ACHN (cell line): ENCODE measurements at regions not wholly inside any gene's neighbourhood (a gene's known extent, or its start where the extent isn't known, plus 50 kb on each side); places are given as distances from the start of the nearest gene placed in this dataset.

Source experiments
- DNase-seq: peaks from one replicate; pipeline ENCODE4 v3.0.0-alpha.2; 2015
- in situ Hi-C: cut with HindIII; loops from 2 replicates; pipeline ENCODE4 v1.10.0; 2017; ENCODE audit warnings: low sequenced_read_pairs, low pct_ligation_motif_present, low pct_unique_long_range_greater_than_20kb

DNA sequence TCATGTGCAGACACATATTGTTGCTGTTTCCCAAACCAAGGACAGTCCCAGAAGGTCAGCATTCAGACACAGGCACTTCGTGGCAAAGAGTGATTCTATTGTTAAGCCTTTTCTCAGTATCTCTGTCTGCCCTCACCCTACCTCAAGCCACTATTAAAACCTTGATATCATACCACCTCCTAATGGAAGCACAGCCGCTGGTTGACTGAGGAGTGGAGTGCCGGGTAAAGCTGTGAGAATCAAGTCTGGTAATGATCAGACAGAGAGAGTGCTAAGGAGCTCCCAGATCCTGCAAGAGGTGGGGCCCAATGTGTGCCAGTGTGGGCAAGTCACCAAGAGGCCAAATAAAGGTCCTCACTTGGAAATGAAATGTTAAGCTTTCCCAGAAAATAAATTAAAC, 819.5 kb downstream of the BCL11A start:
- no peak for DNase-seq
- in situ Hi-C loops: no loop called here

DNA sequence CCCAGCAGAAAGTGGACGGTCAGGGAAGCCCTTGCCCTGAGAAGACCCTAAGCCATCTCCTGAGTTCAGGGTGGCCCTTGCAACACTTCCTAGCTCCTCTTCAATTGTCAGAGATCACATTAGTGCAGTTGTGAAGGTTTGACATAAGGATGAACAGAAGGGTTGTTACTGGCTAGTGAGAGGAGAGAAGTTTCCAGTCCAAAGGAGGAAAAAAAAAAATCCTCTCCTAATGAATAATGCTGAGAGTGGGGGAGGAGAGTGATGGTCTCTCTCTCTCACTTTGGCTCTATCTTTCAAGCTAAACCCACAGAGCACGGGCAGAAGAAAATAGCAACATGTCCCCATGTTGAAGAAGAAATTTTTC, 819.9 kb downstream of the BCL11A start:
- DNase-seq: no peak
- in situ Hi-C loops: no loop called here

DNA sequence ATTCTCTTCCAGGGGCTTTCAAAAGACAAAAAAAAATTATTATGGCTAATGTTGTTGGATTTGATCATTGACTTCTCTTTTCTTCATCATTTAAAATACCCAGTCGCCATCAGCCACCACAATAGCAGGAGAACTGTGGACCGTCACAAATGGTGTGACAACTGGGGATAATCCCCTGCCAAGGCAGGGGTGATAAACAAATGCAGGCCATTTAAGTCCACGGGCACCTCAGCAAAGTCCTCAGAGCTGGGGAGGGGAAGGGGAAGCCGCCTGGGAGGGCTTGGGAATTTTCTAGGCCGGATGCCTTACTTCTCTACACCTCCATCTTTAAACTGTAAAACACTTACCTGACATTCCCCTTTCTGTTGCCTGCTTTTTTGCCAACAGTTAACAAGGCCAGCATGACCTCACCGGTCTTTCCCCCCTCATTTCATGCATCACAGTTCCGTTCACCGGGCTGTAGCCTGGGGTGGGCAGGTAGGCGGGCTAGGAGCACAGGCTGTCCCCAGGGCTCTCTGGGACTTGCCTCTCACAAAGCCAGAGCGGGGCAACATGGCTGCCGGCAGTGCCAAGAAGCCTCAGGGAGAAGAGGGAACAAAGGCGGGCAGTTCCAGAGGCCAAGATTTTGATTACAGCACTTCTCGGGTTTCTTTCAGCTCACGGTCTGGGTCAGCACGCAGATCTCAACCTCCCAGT, 820.4 kb downstream of the BCL11A start:
- no peak for DNase-seq
- in situ Hi-C loops: no loop called here

DNA sequence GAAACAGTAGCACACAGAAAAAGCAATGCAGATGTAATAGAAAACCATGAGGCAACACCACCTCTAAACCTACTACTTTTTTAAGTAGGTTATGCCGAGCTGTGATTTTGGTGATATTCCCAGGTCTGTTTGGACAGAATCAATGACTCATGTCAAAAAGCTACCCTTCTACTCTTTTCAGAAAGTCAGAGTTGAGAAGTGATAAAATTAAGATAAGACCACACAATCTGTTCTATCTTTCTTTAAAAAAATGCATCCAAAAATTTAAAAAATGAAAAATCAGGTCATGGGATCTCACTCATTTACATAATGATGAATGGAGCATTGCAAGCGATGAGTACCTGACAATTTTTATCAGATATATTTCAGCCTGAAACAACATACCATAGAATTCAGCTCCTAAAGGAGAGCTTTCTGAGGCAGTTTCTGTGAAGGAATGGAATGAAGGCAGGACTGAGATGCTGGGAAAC, 826.3 kb downstream of the BCL11A start:
- in situ Hi-C loops: no loop called here
- no peak for DNase-seq

DNA sequence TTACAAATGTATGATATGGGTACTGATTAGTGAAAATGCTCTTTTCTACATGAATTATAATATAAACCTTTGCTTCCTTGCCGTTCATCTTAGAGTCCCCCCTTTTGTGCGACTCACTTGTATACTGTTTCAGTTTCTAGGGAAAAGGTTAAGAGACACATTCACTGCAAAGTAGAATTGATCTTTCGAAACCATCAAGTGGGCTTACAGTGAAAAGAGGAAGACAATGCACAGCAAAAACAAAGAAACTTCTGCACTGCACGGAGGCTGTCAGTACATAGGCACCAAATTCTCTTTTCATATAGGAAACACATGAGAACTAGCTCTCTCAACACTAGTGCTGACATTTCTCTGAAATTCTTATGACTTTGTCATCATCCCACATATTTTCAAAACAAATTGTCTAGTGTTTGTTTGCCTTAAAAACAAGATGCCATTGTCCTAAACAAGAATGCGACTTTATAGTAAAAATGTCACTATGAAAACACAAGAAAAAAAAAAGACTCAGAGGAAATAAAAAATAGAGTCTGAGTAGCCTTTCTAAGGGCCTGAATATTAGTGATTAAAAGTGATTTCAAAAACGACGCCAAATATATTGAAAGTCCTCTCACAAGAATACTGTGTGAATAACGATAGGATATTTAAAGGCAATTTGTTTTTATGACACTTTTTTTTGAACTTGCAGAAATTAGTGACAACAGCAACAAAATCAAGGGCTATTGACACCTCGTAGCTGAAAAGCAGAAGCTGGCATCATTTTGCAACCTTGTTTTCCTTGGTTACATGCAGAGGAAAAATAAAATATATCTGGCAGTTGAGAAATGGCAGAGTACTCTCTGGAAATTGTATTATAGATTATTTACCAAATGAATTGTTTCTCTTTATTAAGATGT, 827.0 kb downstream of the BCL11A start:
- no peak for DNase-seq

DNA sequence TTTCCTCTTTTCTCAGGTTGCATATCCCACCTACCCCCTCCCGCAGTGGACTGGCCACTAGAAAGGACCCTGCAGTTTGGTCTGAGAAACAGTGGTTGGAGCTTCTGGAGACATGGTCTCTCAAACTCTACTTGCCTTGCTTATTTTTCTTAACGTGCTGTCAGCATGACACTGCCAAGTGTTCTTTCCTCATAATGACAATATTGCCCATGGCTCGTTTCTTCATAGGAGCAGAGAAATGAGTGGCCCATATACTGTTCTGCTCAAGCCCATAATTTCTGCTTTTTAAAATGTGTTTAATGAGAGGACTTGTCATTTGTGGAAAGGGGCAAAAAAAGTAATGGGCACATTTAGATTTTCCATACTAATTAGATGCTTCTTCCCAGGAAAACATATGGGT, 828.7 kb downstream of the BCL11A start:
- no peak for DNase-seq
- in situ Hi-C loops: no loop called here

More for the DNA sequence above, 827.0 kb downstream of the BCL11A start:
- in situ Hi-C loops: no loop called here

DNA sequence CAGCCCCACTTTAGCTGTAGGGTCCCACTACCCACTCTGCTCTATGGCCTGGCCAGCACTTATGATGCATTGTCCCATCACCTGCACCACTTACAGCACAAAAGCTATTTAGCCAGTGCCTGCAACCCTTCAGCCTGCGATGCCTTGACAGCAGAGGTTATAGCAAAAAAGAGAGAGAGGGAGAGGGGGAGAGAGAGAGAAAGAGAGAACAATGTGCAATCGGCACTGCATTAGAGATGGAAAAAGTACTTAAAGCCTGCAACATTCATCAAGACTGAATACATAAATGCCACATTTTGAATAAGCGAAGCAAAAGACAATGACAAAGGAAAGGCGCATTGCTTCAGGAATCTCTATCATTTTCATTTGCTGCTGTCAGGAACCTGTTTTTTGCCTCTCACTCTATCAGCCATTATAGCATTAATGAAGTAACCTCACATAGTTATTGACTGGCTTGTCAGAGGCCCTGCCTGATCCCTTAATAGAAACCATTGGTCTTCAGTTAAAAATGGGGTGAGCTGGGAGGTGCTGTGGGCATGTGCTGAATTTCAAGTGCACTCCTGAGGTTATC, 833.1 kb downstream of the BCL11A start:
- in situ Hi-C loops: no loop called here

DNA sequence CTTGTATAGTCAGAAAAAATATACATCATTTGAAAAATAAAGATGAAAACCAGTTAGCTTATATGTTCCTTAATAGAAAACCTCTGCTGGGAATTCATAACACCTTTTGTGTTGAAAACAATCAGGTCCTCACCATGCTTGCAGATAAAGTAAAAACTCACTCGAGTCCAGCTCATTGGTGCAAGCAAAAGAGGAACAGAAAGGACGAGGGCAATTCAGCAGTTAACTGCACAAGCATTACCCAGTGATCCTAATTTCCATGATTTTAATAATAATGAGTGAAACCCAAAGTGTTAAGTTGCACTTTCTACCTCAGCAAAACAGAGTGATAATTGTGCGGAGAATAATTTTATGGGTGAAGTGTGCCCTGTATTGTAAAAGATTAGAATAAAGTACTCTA, 839.9 kb downstream of the BCL11A start:
- in situ Hi-C loops: no loop called here
- DNase-seq: no peak

More for the DNA sequence above, 833.1 kb downstream of the BCL11A start:
- DNase-seq: no peak

DNA sequence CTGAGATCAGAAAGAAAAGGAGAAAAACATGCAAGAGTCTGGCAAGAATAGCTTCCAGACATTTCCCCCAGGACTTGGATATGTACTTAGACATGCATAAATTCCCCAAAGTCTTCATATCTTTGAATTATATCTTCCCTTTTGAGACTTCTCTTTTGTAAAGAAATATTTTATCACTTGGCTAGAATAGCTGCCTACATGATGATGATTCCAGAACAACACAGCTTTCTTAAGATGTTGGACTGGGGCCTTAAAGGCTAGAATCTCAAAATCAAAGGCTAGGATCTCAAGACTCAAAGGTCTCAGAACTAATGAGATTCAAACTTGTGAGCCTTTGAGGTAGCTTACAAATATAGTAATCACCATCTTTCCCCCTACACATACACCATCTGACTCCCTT, 842.3 kb downstream of the BCL11A start:
- in situ Hi-C loops: no loop called here
- no peak for DNase-seq

DNA sequence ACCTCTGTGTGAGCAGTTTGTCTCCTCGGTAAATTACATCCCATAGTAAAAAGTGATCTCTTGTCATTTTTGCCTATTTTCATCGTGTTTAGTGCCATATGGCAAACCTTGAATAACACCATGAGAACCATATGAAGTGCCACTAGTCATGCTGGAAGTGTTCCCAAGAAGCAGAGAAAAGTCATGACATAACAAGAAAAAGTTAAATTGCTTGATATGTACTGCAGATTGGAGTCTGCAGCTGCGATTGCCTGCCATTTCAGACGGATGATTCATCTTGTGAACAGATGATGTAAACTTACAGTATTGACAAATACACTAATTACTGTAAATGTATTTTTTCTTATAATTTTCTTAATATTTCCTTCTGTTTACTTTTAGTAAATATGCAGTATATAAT, 846.7 kb downstream of the BCL11A start:
- in situ Hi-C loops: no loop called here
- DNase-seq: no peak

DNA sequence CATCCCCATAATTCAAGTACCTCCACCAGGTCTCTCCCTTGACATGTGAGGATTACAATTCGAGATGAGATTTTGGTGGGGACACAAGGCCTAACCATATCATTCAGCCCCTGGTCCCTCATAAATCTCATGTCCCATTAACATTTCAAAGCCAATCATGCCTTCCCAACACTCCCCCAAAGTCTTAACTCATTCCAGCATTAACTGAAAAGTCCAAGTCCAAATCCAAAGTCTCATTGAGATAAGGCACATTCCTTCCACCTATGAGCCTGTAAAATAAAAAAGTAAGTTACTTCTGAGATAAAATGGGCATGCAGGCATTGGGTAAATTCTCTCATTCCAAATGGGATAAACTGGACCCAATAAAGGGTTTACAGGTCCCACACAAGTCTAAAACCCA, 849.7 kb downstream of the BCL11A start:
- in situ Hi-C loops: no loop called here
- no peak for DNase-seq

DNA sequence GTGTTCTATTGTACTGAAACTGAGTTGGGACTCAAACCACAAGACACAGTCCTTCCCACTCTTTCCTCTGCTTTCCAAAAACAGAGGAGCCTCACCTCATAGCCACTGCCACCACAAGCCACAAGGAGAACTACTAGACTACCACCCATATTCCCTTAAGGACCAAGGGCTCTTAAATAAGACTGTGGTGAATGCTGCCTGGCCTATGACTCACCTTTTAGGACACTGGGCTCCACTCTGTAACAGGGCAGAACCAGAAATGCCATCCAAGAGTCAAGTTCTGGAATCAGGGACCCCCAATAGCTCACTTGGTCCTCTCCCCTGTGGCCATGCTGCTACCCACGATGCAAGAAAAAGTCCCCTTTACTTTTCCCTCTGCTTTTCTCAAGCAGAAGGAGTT, 851.4 kb downstream of the BCL11A start:
- DNase-seq: no peak
- in situ Hi-C loops: no loop called here

DNA sequence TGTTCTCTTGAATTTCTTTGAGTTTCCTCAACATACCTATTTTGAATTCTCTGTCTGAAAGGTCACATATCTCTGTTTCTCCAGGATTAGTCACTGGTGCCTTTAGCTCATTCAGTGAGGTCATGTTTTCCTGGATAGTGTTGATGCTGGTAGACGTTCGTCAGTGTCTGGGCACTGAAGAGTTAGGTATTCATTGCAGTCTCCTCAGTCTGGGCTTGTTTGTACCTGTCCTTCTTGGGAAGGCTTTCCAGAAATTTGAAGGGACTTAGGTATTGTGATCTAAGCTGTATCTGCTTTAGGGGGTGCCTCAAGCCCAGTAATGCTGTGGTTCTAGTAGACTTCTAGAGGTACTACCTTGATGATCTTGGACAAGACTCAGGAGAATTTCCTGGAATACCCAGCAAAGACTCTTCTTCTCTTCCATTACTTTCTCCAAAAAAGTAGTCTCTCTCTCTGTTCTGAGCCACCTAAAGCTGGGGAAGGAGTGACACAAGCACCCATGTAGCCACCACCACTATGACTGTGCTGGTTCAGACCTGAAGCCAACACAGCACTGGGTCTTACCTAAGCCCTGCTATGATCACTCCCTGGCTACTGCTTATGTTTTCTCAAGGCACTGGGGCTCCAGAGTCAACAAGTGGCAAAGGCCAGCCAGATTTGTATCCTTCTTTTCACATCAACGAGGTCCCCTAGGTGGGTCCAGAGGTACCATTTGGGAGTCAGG, 852.0 kb downstream of the BCL11A start:
- in situ Hi-C loops: no loop called here
- DNase-seq: no peak

DNA sequence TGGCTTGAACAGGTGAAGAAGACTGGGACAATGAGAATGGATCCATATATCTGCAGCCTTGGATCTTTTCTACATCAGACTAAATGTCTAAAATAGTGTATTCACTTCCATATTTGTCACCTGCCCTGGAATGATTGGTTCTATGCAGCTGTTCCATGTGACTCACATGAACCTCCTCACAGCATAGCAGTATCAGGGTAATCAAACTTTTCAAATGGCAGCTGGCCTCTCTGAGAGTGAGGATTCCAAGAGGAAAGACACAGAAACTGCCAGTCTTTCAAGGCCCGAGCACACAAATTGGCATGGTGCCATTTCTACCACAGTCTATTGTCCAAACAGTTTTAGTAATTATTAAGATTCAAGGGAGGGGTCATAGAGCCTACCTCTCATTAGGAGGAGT, 859.3 kb downstream of the BCL11A start:
- no peak for DNase-seq
- in situ Hi-C loops: no loop called here

DNA sequence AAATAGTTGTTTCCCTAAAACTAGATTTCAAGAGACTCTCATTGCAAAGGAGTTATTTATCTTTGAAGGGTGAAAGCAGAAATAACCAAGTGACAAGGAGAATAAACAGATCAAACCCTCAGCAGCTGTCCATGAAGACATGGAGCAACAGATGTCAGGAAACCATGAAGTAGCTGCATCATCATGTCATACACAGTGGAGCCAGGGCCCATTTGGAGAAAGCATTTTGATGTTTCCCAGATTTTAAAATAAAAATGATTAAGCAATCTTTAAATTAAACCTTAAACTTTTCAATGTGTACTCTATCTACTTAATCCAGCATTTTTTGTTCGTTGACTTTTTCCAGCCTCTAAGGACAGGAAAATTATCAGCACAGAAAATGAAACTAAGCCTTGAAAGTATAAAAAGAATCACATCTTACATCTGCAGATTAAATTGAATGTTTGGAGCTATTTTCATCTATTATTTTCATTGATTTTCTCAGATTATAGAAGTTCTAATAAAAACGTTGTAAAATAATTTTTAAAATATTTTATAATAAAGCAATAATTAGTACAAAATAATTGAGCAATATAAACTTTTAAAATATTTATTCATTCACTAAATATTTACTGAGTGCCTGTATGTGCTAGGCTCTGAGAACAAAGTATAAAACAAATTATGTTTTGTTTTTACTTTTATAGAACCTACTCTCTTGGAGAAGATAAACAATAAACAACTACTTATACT, 860.1 kb downstream of the BCL11A start:
- in situ Hi-C loops: no loop called here
- no peak for DNase-seq

DNA sequence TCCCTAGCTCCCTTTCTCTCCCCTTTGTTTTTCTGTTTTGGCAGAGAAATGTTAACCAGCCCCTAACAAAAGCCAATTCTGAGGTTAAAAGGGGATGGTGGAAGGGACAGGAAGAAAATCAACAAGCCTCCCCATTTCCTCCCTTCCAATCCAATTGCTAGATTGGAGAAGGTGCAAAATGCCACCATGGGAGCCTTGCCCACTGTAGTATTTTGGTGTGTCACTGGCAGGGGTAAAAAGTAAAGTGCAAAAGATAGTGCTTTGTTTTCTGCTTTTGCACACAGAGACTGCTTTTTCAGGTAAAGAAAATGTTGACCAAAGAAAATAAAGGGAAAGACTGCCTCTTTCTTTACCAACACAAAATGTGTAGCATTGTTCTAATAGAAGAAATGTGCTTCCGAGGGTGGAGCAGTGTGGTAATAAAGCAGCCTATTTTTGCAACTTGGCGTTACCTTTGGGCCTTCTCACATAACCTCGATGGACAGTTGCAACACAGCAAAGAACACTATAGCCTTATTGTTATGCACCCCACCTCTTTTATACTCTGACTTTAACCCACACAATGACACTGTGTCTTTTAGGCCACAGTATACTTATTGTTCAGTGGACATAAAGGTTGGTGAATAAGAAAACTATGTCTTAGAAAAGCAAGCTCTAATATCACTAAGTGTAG, 861.8 kb downstream of the BCL11A start:
- no peak for DNase-seq
- in situ Hi-C loops: no loop called here

DNA sequence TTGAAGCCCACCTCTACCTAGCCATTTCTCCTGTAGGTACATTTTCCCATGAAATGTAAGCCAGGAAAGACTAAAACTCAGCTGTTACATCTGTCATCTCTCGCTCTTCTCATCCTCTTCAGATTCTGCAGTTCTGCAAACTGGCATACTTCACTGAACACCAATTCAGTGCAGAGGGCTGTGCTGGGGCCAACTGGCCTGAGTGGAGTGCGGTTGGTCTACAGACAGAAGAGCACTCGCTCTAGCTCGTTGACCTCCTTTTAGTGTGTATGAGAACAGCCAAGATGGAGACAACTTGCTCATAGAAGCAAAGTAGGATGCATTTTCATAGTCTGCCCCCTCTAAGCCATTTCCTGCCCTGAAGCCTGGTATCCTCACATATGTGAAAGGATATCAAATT, 862.6 kb downstream of the BCL11A start:
- DNase-seq: no peak
- in situ Hi-C loops: no loop called here

DNA sequence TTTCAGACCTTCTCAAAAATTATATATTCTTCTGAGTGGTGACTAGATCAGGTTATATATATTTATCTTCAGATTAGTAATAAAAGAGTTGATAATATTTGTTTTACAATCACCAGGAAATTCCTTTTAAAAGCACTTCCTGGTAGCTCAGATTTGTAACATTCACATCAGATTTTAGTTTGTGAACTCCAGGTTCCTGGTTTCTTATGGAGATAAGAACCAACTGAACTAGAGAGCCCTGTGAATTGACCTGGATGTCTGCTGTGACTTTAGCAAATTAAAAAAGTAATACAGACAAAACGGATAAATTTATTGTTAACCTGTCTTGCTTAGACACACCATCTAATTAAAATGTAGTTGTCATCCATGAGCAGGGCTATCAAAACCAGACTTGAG, 868.7 kb downstream of the BCL11A start:
- no peak for DNase-seq
- in situ Hi-C loops: no loop called here
